GM19328 (cell line): ENCODE measurements at regions not wholly inside any gene's neighbourhood (a gene's known extent, or its start where the extent isn't known, plus 50 kb on each side); places are given as distances from the start of the nearest gene placed in this dataset.
"Not testable (repeated sequence)": the region's sequence is repeated elsewhere in the genome, so short reads cannot be mapped to it uniquely, and the experiment has no call there.

Experiments used
- ATAC-seq: cut with Tn5 transposase; IDR thresholded peaks from one replicate; pipeline ENCODE4 v1.9.1; 2021; ENCODE audit warnings: mild to moderate bottlenecking, moderate library complexity; ENCODE audit not compliant: unreplicated experiment

GRCh38 chr3:118801899-118802298, 232.7 kb downstream of the IGSF11 start:
- ATAC-seq, result no peak

GRCh38 chr3:118802325-118803095, 232.1 kb downstream of the IGSF11 start:
- no peak for ATAC-seq

- no peak for ATAC-seq
Observed at GRCh38 chr3:118803096-118803476, 231.6 kb downstream of the IGSF11 start.

- ATAC-seq, result no peak
Observed at GRCh38 chr3:118805007-118805406, 229.6 kb downstream of the IGSF11 start.

GRCh38 chr3:118806423-118806822, 228.2 kb downstream of the IGSF11 start:
- no peak for ATAC-seq

GRCh38 chr3:118807349-118807748, 227.3 kb downstream of the IGSF11 start:
- ATAC-seq, result not testable (repeated sequence)

GRCh38 chr3:118808723-118809122, 225.9 kb downstream of the IGSF11 start:
- ATAC-seq, result no peak

- ATAC-seq, result no peak
Observed at GRCh38 chr3:118809696-118810498, 224.7 kb downstream of the IGSF11 start.

- no peak for ATAC-seq
Observed at GRCh38 chr3:118810499-118811035, 224.1 kb downstream of the IGSF11 start.

GRCh38 chr3:118811236-118811732, 223.4 kb downstream of the IGSF11 start:
- no peak for ATAC-seq

GRCh38 chr3:118813472-118813871, 221.2 kb downstream of the IGSF11 start:
- no peak for ATAC-seq

GRCh38 chr3:118817748-118818165, 216.9 kb downstream of the IGSF11 start:
- ATAC-seq, result peak; percentile 66

- ATAC-seq, result no peak
Observed at GRCh38 chr3:118818386-118818785, 216.3 kb downstream of the IGSF11 start.

GRCh38 chr3:118823626-118824025, 211.0 kb downstream of the IGSF11 start:
- no peak for ATAC-seq

GRCh38 chr3:118827446-118827845, 207.2 kb downstream of the IGSF11 start:
- no peak for ATAC-seq

GRCh38 chr3:118828351-118828750, 206.3 kb downstream of the IGSF11 start:
- no peak for ATAC-seq

GRCh38 chr3:118833075-118833474, 201.6 kb downstream of the IGSF11 start:
- no peak for ATAC-seq

- no peak for ATAC-seq
Observed at GRCh38 chr3:118838871-118839270, 195.8 kb downstream of the IGSF11 start.

GRCh38 chr3:118842147-118842863, 192.3 kb downstream of the IGSF11 start:
- ATAC-seq, result no peak

GRCh38 chr3:118846176-118846575, 188.5 kb downstream of the IGSF11 start:
- ATAC-seq, result no peak
